WERI-Rb-1 (cell line): ENCODE measurements at regions not wholly inside any gene's neighbourhood (a gene's known extent, or its start where the extent isn't known, plus 50 kb on each side); places are given as distances from the start of the nearest gene placed in this dataset.

Experiments
- DNase-seq: peaks from one replicate; pipeline ENCODE4 v3.0.0-alpha.2; 2020
- H3K27ac ChIP-seq: fragments of 250-450 bp; sonication (Bioruptor Pico); 2 replicates; pipeline ENCODE4 v1.5.1; 2020; ENCODE audit warnings: mild to moderate bottlenecking, moderate library complexity
- H3K27me3 ChIP-seq: fragments of 250-450 bp; sonication (Bioruptor Pico); 2 replicates; pipeline ENCODE4 v1.5.1; 2021; ENCODE audit warnings: mild to moderate bottlenecking, low read depth, moderate library complexity; ENCODE audit not compliant: insufficient read depth, severe bottlenecking
- H3K36me3 ChIP-seq: fragments of 250-450 bp; sonication (Bioruptor Pico); 2 replicates; pipeline ENCODE4 v1.5.1; 2020; ENCODE audit warnings: mild to moderate bottlenecking, moderate library complexity
- H3K4me3 ChIP-seq: 2 replicates; pipeline ENCODE4 v1.5.1; 2011; ENCODE audit warnings: low read depth, mild to moderate bottlenecking, control low read depth, low read length
- H3K9me3 ChIP-seq: fragments of 250-450 bp; sonication (Bioruptor Pico); 2 replicates; pipeline ENCODE4 v1.5.1; 2021; ENCODE audit warnings: mild to moderate bottlenecking, moderate library complexity; ENCODE audit not compliant: severe bottlenecking
- CTCF ChIP-seq: IDR thresholded peaks from 2 replicates; pipeline ENCODE4 v1.5.1; 2011; ENCODE audit warnings: low read depth, mild to moderate bottlenecking, control low read depth, inconsistent platforms, low read length

- Histone ChIP-seq H3K27ac (no peak overlapping the region), H3K36me3 (no peaks in the 10 kb centered on the region), H3K27me3 (no peaks in the 10 kb centered on the region), H3K9me3 (no peaks in the 10 kb centered on the region), H3K4me3 (no peak overlapping the region)
- TF ChIP-seq CTCF = peak; percentile 58
- no peak for DNase-seq
Measured at GRCh38 chr2:155250800-155251199, 552.3 kb downstream of the KCNJ3 start.

GRCh38 chr2:155240176-155240575 lies 541.7 kb downstream of the KCNJ3 start:
- H3K4me3 ChIP-seq = no peak overlapping the region
- H3K27me3 ChIP-seq = no peaks in the 10 kb centered on the region
- DNase-seq = no peak
- H3K27ac ChIP-seq = no peak overlapping the region
- no peak for TF ChIP-seq CTCF
- no peaks in the 10 kb centered on the region for H3K9me3 ChIP-seq
- no peaks in the 10 kb centered on the region for H3K36me3 ChIP-seq

- Histone ChIP-seq H3K36me3 (no peaks in the 10 kb centered on the region), H3K27me3 (no peaks in the 10 kb centered on the region), H3K4me3 (no peak overlapping the region), H3K9me3 (no peaks in the 10 kb centered on the region), H3K27ac (no peak overlapping the region)
- TF ChIP-seq CTCF = no peak
- no peak for DNase-seq
Measured at GRCh38 chr2:155235710-155236109, 537.2 kb downstream of the KCNJ3 start.

- H3K36me3 ChIP-seq = no peaks in the 10 kb centered on the region
- no peak for DNase-seq
- H3K27ac ChIP-seq = no peak overlapping the region
- H3K4me3 ChIP-seq = no peak overlapping the region
- no peaks in the 10 kb centered on the region for H3K27me3 ChIP-seq
- no peak for TF ChIP-seq CTCF
- no peaks in the 10 kb centered on the region for H3K9me3 ChIP-seq
Measured at GRCh38 chr2:155223781-155224406, 525.4 kb downstream of the KCNJ3 start.

GRCh38 chr2:155218945-155219344 lies 520.5 kb downstream of the KCNJ3 start:
- Histone ChIP-seq H3K27me3 (no peaks in the 10 kb centered on the region), H3K9me3 (no peaks in the 10 kb centered on the region), H3K4me3 (no peak overlapping the region), H3K36me3 (no peaks in the 10 kb centered on the region), H3K27ac (no peak overlapping the region)
- DNase-seq = no peak
- TF ChIP-seq CTCF = no peak

GRCh38 chr2:155218292-155218924 lies 519.9 kb downstream of the KCNJ3 start:
- Histone ChIP-seq H3K36me3 (no peaks in the 10 kb centered on the region), H3K4me3 (no peak overlapping the region), H3K27ac (no peak overlapping the region), H3K9me3 (no peaks in the 10 kb centered on the region), H3K27me3 (no peaks in the 10 kb centered on the region)
- no peak for TF ChIP-seq CTCF
- no peak for DNase-seq
